Right ventricle myocardium inferior (tissue), 1 donor: ENCODE measurements at regions not wholly inside any gene's neighbourhood (a gene's known extent, or its start where the extent isn't known, plus 50 kb on each side); places are given as distances from the start of the nearest gene placed in this dataset.

Source experiments
- ATAC-seq: fragments of 200-7000 bp; cut with Tn5 transposase; one replicate; pipeline ENCODE4 v1.9.1; 2020; ENCODE audit warnings: mild to moderate bottlenecking, moderate library complexity
- DNase-seq: peaks from one replicate; pipeline ENCODE4 v3.0.0; 2021; ENCODE audit errors: missing footprints
- intact Hi-C: fragments of 100-400 bp; cut with DNase I; formaldehyde crosslinking; loops from one replicate; pipeline ENCODE4 v1.11.0; 2022
- donor health status: DM: no; HTN: yes; CAD: no; lungs with severe emphysema.

GRCh38 chr20:42020316-42020715 is 402.1 kb upstream of the CHD6 start:
- ATAC-seq: no peak
- DNase-seq: no peak
- intact Hi-C loops: no loop called here

- ATAC-seq (no peak), DNase-seq (no peak)
- intact Hi-C loops: no loop called here
Observed at GRCh38 chr20:42018979-42019378, 400.8 kb upstream of the CHD6 start.

- DNase-seq (no peak), ATAC-seq (no peak)
- intact Hi-C loops: no loop called here
Observed at GRCh38 chr20:42010090-42010489, 391.9 kb upstream of the CHD6 start.

- no peak for ATAC-seq
- intact Hi-C loops: no loop called here
- DNase-seq: no peak
Observed at GRCh38 chr20:42007251-42007650, 389.1 kb upstream of the CHD6 start.

- ATAC-seq: no peak
- no peak for DNase-seq
- intact Hi-C loops: no loop called here
Observed at GRCh38 chr20:42005211-42005610, 387.0 kb upstream of the CHD6 start.

GRCh38 chr20:42003380-42003779 is 385.2 kb upstream of the CHD6 start:
- intact Hi-C loops: no loop called here
- ATAC-seq: no peak

DNA sequence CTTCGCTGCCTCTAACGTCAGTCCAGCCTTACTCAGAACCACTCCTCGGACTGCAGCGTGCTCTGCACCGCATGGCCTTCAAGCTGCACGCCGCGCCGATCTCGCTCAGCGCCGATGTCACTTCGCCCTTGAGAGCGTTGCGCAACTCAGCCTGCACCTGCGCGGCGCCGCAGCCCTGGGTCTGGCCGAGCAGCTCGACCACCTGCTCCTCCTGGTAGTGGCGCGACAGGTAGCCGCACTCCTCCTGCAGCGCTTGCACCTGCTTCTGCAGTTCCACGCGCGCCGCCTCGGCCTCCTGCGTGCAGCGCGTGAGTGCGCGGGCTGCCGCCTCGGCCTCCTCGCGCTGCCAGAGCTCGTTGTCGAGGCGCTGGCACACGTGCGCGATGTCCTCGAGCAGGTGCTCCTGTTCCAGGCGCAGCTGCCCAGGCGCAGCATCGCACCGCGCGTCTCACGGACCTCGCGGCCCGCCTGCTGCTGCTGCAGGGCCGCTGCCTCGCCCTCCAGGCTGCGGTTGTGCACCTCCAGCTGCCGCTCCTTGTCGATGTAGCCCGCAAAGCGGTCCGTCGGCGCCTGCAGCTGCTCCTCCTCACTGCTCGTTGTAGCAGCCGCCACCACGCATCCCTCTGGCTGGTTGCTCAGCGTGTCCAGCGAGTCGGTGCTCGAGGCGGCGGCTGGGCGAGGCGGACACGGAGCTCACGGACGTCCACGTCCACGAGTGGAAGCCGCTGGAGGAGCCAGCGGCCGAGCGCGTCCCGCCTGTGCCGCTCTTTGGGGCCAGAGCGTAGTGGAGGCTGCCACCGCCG is 380.6 kb upstream of the CHD6 start:
- DNase-seq (no peak), ATAC-seq (no peak)
- intact Hi-C loops: no loop called here

More at GRCh38 chr20:42003380-42003779, 385.2 kb upstream of the CHD6 start:
- DNase-seq: no peak

GRCh38 chr20:41996951-41997350 is 378.8 kb upstream of the CHD6 start:
- intact Hi-C loops: no loop called here
- ATAC-seq: peak; percentile 72

DNA sequence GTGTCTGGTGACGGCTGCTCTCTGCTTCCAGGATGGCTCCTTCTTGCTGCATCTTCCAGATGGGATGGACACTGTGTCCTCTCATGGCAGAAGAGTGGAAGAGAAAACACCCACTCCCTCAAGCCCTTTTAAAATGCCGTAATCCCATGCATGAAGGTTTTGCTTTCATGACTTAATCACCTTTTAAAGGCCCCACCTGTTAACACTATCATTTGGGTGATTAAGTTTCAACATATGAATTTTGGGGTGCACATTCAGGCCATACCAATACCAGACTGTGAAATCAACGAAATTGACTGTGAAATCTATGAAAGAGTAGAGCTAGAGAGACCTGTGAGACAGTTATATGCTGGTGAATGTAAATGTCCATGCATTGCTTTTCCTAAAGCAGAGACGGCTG is 374.3 kb upstream of the CHD6 start:
- DNase-seq (no peak), ATAC-seq (no peak)
- intact Hi-C loops: no loop called here

More at GRCh38 chr20:41996951-41997350, 378.8 kb upstream of the CHD6 start:
- no peak for DNase-seq

- ATAC-seq (no peak), DNase-seq (no peak)
- intact Hi-C loops: no loop called here
Observed at GRCh38 chr20:41991412-41991811, 373.2 kb upstream of the CHD6 start.

DNA sequence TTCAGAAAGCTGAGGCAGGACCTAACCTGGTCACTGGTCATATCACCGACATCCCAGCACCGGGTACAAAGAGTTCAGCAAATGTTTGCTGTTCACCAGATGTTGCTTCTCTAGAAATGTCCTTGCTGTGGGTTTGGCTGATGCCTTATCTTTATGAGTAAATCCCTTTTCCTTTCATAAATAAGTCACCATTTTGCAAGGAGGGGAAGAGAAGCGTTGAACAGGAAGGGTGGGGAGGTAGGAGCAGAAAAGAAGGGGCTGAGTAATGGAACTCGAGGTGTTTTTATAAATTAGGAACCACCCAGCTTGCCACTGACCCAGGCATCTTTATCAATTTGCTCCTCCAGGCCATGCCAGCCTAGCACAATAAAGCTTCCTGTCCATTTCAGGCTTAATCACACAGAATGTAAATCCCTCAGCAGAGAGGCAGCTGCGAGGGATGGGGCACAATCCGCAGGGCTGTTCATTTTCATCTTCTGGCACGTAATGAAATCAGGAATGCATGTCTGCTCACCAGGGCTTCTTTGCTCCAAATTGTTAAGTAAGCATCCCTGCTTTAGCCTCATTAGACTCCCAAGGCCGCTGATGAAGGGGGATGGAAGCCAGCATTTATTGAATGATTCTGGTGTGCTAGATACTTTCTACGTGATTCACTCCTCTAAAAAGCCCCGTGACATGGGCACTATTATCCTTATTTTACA is 371.9 kb upstream of the CHD6 start:
- DNase-seq: no peak
- intact Hi-C loops: no loop called here
- no peak for ATAC-seq

DNA sequence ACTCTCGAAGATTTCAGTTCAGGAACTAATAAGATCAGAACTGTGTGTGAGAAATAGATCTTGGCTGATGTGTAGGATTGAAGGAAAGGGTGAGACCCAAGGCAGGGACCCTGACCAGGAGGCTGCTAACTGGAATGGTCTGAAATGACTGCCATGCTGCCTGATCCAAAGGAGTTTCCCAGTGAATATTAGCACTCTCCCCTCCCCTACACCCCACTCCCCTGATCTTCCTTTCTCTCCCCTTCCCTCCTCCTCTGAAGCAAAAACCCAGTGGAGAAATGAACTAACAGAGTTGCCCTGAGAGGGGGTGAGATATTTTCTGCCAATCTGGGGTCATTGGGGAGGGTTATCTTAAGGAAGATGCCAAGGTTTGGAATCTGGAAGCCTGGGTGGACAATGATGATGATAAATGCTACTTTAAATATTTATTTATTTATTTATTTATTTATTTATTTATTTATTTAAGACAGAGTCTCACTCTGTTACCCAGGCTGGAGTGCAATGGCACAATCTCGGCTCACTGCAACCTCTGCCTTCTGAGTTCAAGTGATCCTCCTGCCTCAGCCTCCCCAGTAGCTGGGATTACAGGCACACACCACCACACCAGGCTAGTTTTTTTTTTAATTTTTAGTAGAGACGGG is 371.0 kb upstream of the CHD6 start:
- intact Hi-C loops: no loop called here
- ATAC-seq: no peak

GRCh38 chr20:41984031-41984430 is 365.9 kb upstream of the CHD6 start:
- no peak for ATAC-seq
- intact Hi-C loops: no loop called here

More for the DNA sequence above, 371.0 kb upstream of the CHD6 start:
- no peak for DNase-seq

DNA sequence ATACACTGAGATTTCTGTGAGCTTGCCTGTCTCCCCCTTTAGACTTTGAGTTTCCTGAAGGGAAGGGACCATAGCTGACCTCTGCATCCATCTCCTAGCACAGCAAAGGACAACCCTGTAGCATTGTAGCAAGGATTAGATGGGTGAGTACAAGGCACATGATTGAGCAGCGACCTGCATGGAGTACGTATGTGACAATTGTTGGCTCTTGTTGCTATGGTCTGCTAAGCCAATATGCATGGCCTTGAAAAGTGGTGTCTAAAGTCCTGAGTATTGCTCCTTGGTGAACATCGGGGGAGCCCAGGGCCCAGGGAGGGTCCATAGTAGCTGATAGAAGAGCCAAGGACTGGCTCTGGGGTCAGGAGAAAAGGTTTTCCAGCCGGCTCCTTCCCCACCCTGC is 365.0 kb upstream of the CHD6 start:
- ATAC-seq (no peak), DNase-seq (no peak)
- intact Hi-C loops: no loop called here

More at GRCh38 chr20:41984031-41984430, 365.9 kb upstream of the CHD6 start:
- DNase-seq: no peak

DNA sequence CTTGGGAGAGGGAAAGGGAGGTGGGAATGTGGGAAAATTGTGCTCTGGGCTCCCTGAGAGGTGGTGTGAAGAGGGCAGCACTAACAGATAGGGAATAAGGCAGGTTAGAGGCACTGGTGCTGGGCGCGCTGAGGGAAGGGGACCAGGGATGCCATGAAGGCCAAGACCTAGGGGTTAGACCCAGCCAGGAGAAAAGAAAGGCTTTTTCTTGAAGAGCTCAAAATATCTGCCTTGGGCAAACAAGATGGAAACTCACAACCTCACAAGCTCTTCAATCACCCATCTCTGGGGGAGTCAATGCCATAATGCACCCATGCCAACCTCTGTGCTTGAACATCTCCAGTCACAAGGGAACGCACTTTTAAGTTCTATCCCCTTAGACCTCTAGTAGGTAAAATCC is 363.6 kb upstream of the CHD6 start:
- intact Hi-C loops: no loop called here
- ATAC-seq (no peak), DNase-seq (no peak)

DNA sequence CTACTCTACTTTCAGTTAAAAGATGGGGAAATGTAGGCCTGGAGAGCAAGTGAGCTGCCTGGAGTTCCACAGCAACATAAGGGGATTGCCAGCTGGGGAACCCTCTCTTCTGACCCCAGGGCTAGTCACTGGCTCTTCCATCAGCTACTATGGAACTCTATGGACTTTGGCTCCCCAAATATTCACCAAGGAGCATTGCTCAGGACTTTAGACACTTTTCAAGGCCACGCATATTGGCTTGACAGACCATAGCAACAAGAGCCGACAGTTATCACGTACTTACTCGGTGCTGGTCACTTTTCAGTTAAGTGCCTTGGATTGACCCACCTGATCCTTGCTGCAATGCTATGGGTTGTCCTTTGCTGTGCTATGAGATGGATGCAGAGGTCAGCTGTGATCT is 360.7 kb upstream of the CHD6 start:
- DNase-seq: no peak
- intact Hi-C loops: no loop called here
- ATAC-seq: no peak

DNA sequence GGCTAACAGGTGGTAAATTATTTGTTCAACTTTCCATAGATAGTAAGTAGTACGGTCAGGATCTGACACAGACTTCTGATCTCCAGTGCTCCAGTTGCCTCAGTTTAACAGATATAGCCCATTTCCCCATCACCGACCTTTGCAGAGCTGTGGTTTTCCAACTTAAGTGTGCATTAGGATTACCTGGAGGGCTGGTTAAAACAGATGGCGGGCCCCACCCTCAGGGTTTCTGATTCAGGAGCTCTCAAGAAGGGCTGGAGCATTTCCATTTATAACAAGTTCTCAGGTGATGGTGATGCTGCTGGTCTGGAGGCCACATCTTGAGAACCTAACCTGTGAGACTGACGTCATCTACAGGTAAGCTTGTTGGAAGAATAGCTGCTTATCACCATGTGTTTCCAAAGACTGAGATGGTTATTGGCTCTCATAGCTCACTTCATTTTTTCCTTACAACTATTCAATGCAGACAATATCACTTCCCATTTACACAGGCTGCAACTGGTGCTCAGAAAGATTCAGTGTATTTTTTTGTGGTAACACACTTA is 360.1 kb upstream of the CHD6 start:
- DNase-seq (no peak), ATAC-seq (no peak)
- intact Hi-C loops: no loop called here

DNA sequence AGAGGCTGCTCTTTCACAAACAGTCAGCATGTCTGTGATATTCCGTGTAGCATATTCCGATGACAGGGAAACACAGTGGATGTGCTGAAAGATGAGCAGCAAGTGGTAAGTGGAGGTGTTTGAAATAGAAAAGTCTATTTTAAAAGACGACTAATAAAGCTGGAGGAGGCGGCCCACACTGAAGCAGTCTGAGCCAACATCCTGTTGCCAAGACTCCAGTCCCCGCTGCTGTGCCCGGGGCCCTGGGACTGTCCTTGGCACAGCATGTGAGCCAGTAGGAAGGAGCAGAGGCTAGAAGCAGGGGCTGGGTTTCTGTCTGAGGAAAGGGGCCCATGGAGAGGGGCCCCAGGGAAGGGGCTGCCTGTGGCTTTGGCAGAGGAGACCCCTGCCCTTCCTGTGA is 351.5 kb upstream of the CHD6 start:
- DNase-seq: no peak
- ATAC-seq: no peak
- intact Hi-C loops: no loop called here

- intact Hi-C loops: no loop called here
- DNase-seq: no peak
- no peak for ATAC-seq
Observed at GRCh38 chr20:41960166-41960565, 342.0 kb upstream of the CHD6 start.

DNA sequence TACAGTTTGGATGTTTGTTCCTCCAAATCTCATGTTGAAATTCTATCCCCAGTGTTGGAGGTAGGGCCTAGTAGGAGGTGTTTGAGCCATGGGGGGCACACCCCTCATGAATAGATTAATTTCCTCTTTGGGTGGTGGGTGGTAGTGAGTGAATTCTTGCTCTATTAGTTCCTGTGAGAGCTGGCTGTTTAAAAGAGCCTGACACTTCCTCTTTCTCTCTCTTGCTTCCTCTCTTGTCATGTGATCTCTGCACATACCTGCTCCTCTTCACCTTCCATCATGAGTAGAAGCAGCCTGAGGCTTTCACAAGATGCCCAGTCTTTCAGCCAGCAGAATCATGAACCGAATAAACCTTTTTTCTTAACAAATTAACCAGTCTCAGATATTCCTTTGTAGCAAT is 340.2 kb upstream of the CHD6 start:
- intact Hi-C loops: no loop called here
- ATAC-seq (no peak), DNase-seq (no peak)
